Lung (tissue), 11 donors: ENCODE measurements at regions not wholly inside any gene's neighbourhood (a gene's known extent, or its start where the extent isn't known, plus 50 kb on each side); places are given as distances from the start of the nearest gene placed in this dataset.

ENCODE experiments used
- ATAC-seq: fragments of 200-7000 bp; cut with Tn5 transposase; one replicate; pipeline ENCODE4 v1.9.1; 2020; ENCODE audit warnings: moderate number of reproducible peaks; ENCODE audit not compliant: insufficient read depth, low FRiP score
- DNase-seq, 3 donors: peaks; one replicate each; pipeline ENCODE4 v3.0.0-alpha.2; 2013 to 2017
- H3K27ac ChIP-seq, 2 donors: one replicate each; pipeline ENCODE4 v1.5.1; 2013; ENCODE audit warnings: mild to moderate bottlenecking in 2 of 2, moderate library complexity in 2 of 2, control low read depth in 1 of 2, inconsistent platforms in 1 of 2, low read depth in 1 of 2, low read length in 1 of 2
- H3K27me3 ChIP-seq, 3 donors: one replicate each; pipeline ENCODE4 v1.5.1; 2013; ENCODE audit warnings: low read length in 2 of 3; ENCODE audit not compliant: control insufficient read depth in 3 of 3, insufficient read depth in 3 of 3
- H3K36me3 ChIP-seq, 4 donors: one replicate each; pipeline ENCODE4 v1.5.1; 2013; ENCODE audit warnings: low read length in 4 of 4, mild to moderate bottlenecking in 1 of 4, moderate library complexity in 1 of 4; ENCODE audit not compliant: control insufficient read depth in 4 of 4, insufficient read depth in 4 of 4
- H3K4me1 ChIP-seq, 5 donors: one replicate each; pipeline ENCODE4 v1.5.1; 2013; ENCODE audit warnings: low read length in 5 of 5, mild to moderate bottlenecking in 2 of 5, moderate library complexity in 1 of 5; ENCODE audit not compliant: control insufficient read depth in 5 of 5, insufficient read depth in 5 of 5
- H3K4me3 ChIP-seq: one replicate; pipeline ENCODE4 v1.5.1; 2013; ENCODE audit warnings: mild to moderate bottlenecking, control low read depth, moderate library complexity
- H3K9ac ChIP-seq, 2 donors: one replicate each; pipeline ENCODE4 v1.5.1; 2013; ENCODE audit warnings: low read length in 2 of 2, control low read depth in 1 of 2; ENCODE audit not compliant: insufficient read depth in 1 of 2
- H3K9me3 ChIP-seq, 4 donors: one replicate each; pipeline ENCODE4 v1.5.1; 2013; ENCODE audit warnings: low read length in 3 of 4, mild to moderate bottlenecking in 1 of 4, moderate library complexity in 1 of 4; ENCODE audit not compliant: control insufficient read depth in 4 of 4, insufficient read depth in 3 of 4
- WGBS, 2 donors: extraction: QIAGEN DNeasy Blood & Tissue Kit; methylation state at CpG; one replicate each; pipeline ENCODE4 v1.1.7; 2013; 5-methylcytosine and 5-hydroxymethylcytosine counted together
- TF ChIP-seq, protein P1 (sequence below): IDR thresholded peaks from 2 replicates; pipeline ENCODE4 v1.5.1; 2012; ENCODE audit warnings: mild to moderate bottlenecking; ENCODE audit errors: control extremely low read depth, extremely low read depth
- donor health status: control.
- donor health status: control.
- donor health status: Bipolar disorder and iron deficiency.
- donor health status: healthy.
- donor health status: DM: yes; HTN: yes; CAD: no.

GRCh38 chr9:91131433-91131839 lies 230.3 kb downstream of the AUH start:
- Histone ChIP-seq H3K27ac (no peak overlapping the region), H3K27me3 (no peaks in the 10 kb centered on the region), H3K4me3 (no peak overlapping the region), H3K9me3 (peaks cover 0 to 2% (median 0%) of the 10 kb centered on the region in 4 donors), H3K9ac (no peak overlapping the region), H3K4me1 (peaks cover 0 to 3% (median 0%) of the 10 kb centered on the region in 5 donors), H3K36me3 (no peaks in the 10 kb centered on the region)
- TF ChIP-seq, protein P1, sequence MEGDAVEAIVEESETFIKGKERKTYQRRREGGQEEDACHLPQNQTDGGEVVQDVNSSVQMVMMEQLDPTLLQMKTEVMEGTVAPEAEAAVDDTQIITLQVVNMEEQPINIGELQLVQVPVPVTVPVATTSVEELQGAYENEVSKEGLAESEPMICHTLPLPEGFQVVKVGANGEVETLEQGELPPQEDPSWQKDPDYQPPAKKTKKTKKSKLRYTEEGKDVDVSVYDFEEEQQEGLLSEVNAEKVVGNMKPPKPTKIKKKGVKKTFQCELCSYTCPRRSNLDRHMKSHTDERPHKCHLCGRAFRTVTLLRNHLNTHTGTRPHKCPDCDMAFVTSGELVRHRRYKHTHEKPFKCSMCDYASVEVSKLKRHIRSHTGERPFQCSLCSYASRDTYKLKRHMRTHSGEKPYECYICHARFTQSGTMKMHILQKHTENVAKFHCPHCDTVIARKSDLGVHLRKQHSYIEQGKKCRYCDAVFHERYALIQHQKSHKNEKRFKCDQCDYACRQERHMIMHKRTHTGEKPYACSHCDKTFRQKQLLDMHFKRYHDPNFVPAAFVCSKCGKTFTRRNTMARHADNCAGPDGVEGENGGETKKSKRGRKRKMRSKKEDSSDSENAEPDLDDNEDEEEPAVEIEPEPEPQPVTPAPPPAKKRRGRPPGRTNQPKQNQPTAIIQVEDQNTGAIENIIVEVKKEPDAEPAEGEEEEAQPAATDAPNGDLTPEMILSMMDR, result no peak
- peak in 2 of 3 donors; percentile 7 to 31 for DNase-seq
- no peak for ATAC-seq
- 38 to 41% methylated on average over 8 of the region's 8 CpGs for WGBS, 2 donors

DNA sequence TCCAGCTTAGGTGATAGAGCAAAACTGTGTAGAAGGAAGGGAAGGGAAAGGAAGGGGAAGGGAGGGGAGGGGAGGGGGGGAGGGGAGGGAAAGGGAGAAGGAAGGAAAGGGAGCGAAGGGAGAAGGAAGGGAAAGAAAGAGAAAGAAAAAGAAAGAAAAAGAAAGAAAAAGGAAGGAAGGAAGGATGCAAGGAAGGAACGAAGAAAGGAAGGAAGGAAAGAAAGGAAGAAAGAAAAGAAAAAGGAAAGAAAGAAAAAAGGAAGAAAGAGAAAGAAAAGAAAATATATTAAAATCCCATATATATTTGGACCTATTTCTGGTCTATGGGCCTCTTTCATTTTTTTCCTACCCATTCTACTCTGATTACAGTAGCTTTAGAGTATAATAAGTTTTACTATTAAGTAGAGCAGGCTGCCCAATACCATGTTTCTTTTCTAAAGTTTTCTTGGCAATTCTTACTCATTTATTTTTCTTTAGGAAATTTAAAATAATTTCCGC lies 229.1 kb downstream of the AUH start:
- TF ChIP-seq, protein P1, result no peak
- DNase-seq, result no peak
- Histone ChIP-seq H3K27me3 (no peaks in the 10 kb centered on the region), H3K9me3 (no peaks in the 10 kb centered on the region), H3K4me3 (no peak overlapping the region), H3K9ac (no peak overlapping the region), H3K36me3 (no peaks in the 10 kb centered on the region), H3K4me1 (peaks cover 0 to 3% (median 0%) of the 10 kb centered on the region in 5 donors), H3K27ac (no peak overlapping the region)
- WGBS, 2 donors, result 75 to 87% methylated on average over 3 of the region's 3 CpGs
- ATAC-seq, result no peak

DNA sequence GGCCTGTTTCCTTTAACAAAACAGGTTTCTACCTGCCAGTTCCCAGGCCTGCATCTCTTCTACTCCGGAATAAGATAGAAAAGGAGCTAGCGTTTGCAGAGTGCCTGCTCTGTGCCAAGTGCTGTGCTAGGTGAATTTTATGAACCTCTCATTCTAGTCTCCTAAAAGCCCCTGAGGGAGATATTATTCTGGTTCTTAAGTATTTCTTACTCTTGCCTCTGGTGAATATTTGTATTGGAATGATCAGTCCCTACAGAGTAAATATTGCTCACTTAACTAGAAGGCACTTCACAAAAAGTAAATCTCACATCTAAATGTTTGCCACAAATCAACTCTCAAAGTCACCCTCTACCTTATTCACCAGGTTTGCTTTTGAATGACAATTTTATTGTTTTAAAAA lies 227.1 kb downstream of the AUH start:
- Histone ChIP-seq H3K36me3 (no peaks in the 10 kb centered on the region), H3K4me3 (no peak overlapping the region), H3K4me1 (peaks cover 0 to 3% (median 0%) of the 10 kb centered on the region in 5 donors), H3K27me3 (no peaks in the 10 kb centered on the region), H3K27ac (no peak overlapping the region), H3K9me3 (no peaks in the 10 kb centered on the region), H3K9ac (no peak overlapping the region)
- WGBS, 2 donors, result 82 to 90% methylated on average over 2 of the region's 2 CpGs
- no peak for ATAC-seq
- TF ChIP-seq, protein P1, result no peak
- no peak for DNase-seq

DNA sequence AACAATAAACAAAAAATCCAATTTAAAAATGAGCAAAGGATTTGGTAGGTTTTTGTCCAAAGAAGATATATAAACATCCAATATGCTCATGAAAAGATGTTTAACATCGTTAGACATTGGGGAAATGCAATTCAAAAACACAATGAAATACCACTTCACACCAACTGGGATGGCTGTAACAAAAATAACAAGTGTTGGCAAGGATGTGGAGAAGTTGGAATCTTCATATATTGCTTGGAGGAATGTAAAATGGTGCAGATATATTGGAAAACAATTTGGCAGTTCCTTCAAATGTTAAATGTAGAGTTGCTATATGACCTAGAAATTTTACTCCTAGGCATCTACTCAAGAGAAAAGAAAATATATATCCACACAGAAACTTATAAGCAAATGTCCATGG lies 224.3 kb downstream of the AUH start:
- DNase-seq (no peak), ATAC-seq (no peak)
- Histone ChIP-seq H3K27ac (no peak overlapping the region), H3K27me3 (no peaks in the 10 kb centered on the region), H3K9ac (no peak overlapping the region), H3K36me3 (no peaks in the 10 kb centered on the region), H3K9me3 (no peaks in the 10 kb centered on the region), H3K4me3 (no peak overlapping the region), H3K4me1 (no peaks in the 10 kb centered on the region)
- 82 to 85% methylated on average over 1 of the region's 1 CpG for WGBS, 2 donors
- TF ChIP-seq, protein P1, result no peak
